ENCODE measurements at regions not wholly inside any gene's neighbourhood (a gene's known extent, or its start where the extent isn't known, plus 50 kb on each side); places are given as distances from the start of the nearest gene placed in this dataset.

DNA sequence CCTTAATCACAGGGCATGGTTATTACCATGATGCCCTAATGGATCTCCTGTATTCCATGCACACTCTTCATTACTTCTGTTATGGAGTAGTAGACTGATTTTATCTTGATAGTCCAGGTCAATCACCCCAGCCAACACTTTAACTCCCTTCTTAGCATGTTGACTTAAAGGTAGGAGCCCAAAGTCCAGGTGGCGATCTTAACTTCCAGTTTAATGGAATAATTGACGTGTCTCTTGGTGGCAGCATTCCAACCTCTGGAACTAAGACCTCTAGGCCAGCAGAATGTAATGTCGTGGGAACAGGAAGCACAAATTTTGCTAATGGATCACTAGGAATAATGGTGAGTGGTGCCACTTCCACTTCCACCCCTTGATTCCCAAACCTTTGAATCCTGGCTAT is 687.2 kb upstream of the SGO1 start:
- H3K4me2 ChIP-seq (ENCODE audit: low read length), result no peak overlapping the region
- no peak overlapping the region for H4K8ac ChIP-seq (ENCODE audit: low read depth, low read length)
- DNase-seq, result no peak
- no peak overlapping the region for H4K91ac ChIP-seq (ENCODE audit: low read depth, low read length)
- H3K79me2 ChIP-seq (ENCODE audit: control insufficient read depth, insufficient read depth, low read length, poor library complexity), result no peaks in the 10 kb centered on the region
- no peak overlapping the region for H2BK120ac ChIP-seq (ENCODE audit: insufficient read depth, low read length, poor library complexity)
- no peaks in the 10 kb centered on the region for H3K9me3 ChIP-seq (ENCODE audit: insufficient read depth, low read depth, low read length)
- H4K12ac ChIP-seq (ENCODE audit: low read depth, low read length), result no peak overlapping the region
- H3K9ac ChIP-seq (ENCODE audit: low read length), result no peak overlapping the region
- H3K27ac ChIP-seq (ENCODE audit: low read depth, low read length), result no peak overlapping the region
- H3K27me3 ChIP-seq (ENCODE audit: insufficient read depth, low read length), result no peaks in the 10 kb centered on the region
- H2AFZ ChIP-seq (ENCODE audit: insufficient read depth, low read length, poor library complexity), result no peak overlapping the region
- H3K36me3 ChIP-seq (ENCODE audit: control insufficient read depth in 1 of 2, insufficient read depth in 2 of 2, low read length in 2 of 2), result no peaks in the 10 kb centered on the region
- H3K4ac ChIP-seq (ENCODE audit: low read depth, low read length), result no peak overlapping the region
- no peak overlapping the region for H3K14ac ChIP-seq (ENCODE audit: low read length)
- no peak overlapping the region for H3K23ac ChIP-seq (ENCODE audit: low read length)
- no peak overlapping the region for H2BK5ac ChIP-seq (ENCODE audit: low read depth, low read length, poor library complexity)
- H2BK12ac ChIP-seq (ENCODE audit: low read length), result no peak overlapping the region
- no CpG with 5 or more reads among the region's 3 CpGs for WGBS (ENCODE audit: extremely low coverage, insufficient coverage, insufficient read length)
- H3K79me1 ChIP-seq (ENCODE audit: low read length), result no peaks in the 10 kb centered on the region
- H3K18ac ChIP-seq (ENCODE audit: low read length), result no peak overlapping the region
- no peak overlapping the region for H3K4me3 ChIP-seq (ENCODE audit: low read depth, low read length)
- H3K4me1 ChIP-seq (ENCODE audit: control insufficient read depth in 1 of 2, insufficient read depth in 2 of 2, low read length in 2 of 2), result no peaks in the 10 kb centered on the region
- no peak overlapping the region for H2AK5ac ChIP-seq (ENCODE audit: low read length)

DNA sequence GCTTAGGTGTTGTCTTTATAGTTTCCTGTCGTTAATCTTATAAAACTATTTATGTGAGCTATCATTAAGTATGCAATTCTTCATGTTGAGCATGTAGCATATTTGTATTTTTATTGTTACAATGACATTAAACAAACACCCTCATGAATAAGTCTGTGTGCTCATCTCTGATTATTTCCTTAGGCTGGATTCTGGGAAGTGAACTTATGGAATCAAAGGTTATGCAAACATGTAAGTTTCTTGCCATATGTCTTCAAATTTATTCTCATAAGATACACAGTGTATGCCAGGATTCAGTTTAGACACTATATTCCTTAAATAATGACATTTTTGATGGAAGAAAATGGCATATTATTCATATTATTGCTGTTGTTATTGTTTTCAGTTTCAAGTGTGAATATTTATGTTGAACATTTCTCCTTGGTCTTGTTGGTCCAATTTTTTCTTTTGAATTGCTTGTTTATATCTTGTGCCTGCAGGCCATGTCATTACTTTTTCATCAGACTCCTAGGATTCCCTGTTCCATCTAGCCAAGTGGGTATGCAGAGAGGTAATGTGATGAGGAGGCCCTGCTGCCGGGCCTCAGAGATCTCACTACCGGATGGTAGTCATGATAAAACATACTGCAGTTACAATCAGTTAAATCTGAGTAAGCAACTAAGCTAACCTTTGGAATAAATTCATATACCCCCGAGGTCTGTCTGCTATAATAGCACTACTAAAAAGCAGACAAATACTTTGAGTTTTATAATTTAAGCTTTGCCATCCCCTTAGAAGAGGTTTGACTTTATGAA is 684.3 kb upstream of the SGO1 start:
- DNase-seq, result no peak
- no peak overlapping the region for H3K4me2 ChIP-seq (ENCODE audit: low read length)
- no peak overlapping the region for H2BK120ac ChIP-seq (ENCODE audit: insufficient read depth, low read length, poor library complexity)
- no peaks in the 10 kb centered on the region for H3K79me1 ChIP-seq (ENCODE audit: low read length)
- H3K9me3 ChIP-seq (ENCODE audit: insufficient read depth, low read depth, low read length), result no peaks in the 10 kb centered on the region
- H2AFZ ChIP-seq (ENCODE audit: insufficient read depth, low read length, poor library complexity), result no peak overlapping the region
- H3K27me3 ChIP-seq (ENCODE audit: insufficient read depth, low read length), result no peaks in the 10 kb centered on the region
- WGBS (ENCODE audit: extremely low coverage, insufficient coverage, insufficient read length), result no CpG with 5 or more reads among the region's 4 CpGs
- H4K91ac ChIP-seq (ENCODE audit: low read depth, low read length), result no peak overlapping the region
- H3K18ac ChIP-seq (ENCODE audit: low read length), result no peak overlapping the region
- H4K8ac ChIP-seq (ENCODE audit: low read depth, low read length), result no peak overlapping the region
- no peaks in the 10 kb centered on the region for H3K4me1 ChIP-seq (ENCODE audit: control insufficient read depth in 1 of 2, insufficient read depth in 2 of 2, low read length in 2 of 2)
- no peak overlapping the region for H3K14ac ChIP-seq (ENCODE audit: low read length)
- no peak overlapping the region for H2BK12ac ChIP-seq (ENCODE audit: low read length)
- H3K23ac ChIP-seq (ENCODE audit: low read length), result no peak overlapping the region
- H2BK5ac ChIP-seq (ENCODE audit: low read depth, low read length, poor library complexity), result no peak overlapping the region
- H3K36me3 ChIP-seq (ENCODE audit: control insufficient read depth in 1 of 2, insufficient read depth in 2 of 2, low read length in 2 of 2), result no peaks in the 10 kb centered on the region
- no peak overlapping the region for H3K27ac ChIP-seq (ENCODE audit: low read depth, low read length)
- H3K79me2 ChIP-seq (ENCODE audit: control insufficient read depth, insufficient read depth, low read length, poor library complexity), result no peaks in the 10 kb centered on the region
- H4K12ac ChIP-seq (ENCODE audit: low read depth, low read length), result no peak overlapping the region
- H3K4ac ChIP-seq (ENCODE audit: low read depth, low read length), result no peak overlapping the region
- H2AK5ac ChIP-seq (ENCODE audit: low read length), result no peak overlapping the region
- no peak overlapping the region for H3K4me3 ChIP-seq (ENCODE audit: low read depth, low read length)
- H3K9ac ChIP-seq (ENCODE audit: low read length), result no peak overlapping the region

DNA sequence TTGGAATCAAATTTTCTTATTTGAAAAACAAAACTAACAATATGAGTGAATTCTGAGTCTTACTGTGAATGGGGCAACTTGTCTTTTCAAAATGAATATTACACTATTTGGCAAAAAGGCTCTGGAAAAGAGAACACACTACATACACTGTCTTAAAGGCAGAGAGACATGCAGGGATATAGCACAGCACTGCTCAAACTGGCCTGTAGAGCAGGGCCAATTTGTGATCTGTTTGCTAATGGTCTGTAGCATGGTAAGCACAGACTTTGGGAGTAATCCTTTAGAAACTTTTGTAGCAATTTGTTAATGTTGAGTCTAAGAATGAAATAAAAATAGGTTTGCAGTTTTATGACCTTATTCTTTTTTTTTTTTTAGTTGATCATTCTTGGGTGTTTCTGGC is 679.8 kb upstream of the SGO1 start:
- H3K79me2 ChIP-seq (ENCODE audit: control insufficient read depth, insufficient read depth, low read length, poor library complexity), result no peaks in the 10 kb centered on the region
- H3K23ac ChIP-seq (ENCODE audit: low read length), result no peak overlapping the region
- H3K36me3 ChIP-seq (ENCODE audit: control insufficient read depth in 1 of 2, insufficient read depth in 2 of 2, low read length in 2 of 2), result peaks cover 0 to 1% of the 10 kb centered on the region in 2 experiments
- no peak overlapping the region for H4K8ac ChIP-seq (ENCODE audit: low read depth, low read length)
- no peak overlapping the region for H3K14ac ChIP-seq (ENCODE audit: low read length)
- no peak for DNase-seq
- no peak overlapping the region for H3K9ac ChIP-seq (ENCODE audit: low read length)
- H4K12ac ChIP-seq (ENCODE audit: low read depth, low read length), result no peak overlapping the region
- peaks cover 5% of the 10 kb centered on the region for H3K9me3 ChIP-seq (ENCODE audit: insufficient read depth, low read depth, low read length)
- no peak overlapping the region for H3K18ac ChIP-seq (ENCODE audit: low read length)
- H3K4me2 ChIP-seq (ENCODE audit: low read length), result no peak overlapping the region
- H3K4me1 ChIP-seq (ENCODE audit: control insufficient read depth in 1 of 2, insufficient read depth in 2 of 2, low read length in 2 of 2), result no peaks in the 10 kb centered on the region
- no peak overlapping the region for H3K4ac ChIP-seq (ENCODE audit: low read depth, low read length)
- H4K91ac ChIP-seq (ENCODE audit: low read depth, low read length), result no peak overlapping the region
- H3K79me1 ChIP-seq (ENCODE audit: low read length), result no peaks in the 10 kb centered on the region
- no peak overlapping the region for H3K4me3 ChIP-seq (ENCODE audit: low read depth, low read length)
- no peak overlapping the region for H2AFZ ChIP-seq (ENCODE audit: insufficient read depth, low read length, poor library complexity)
- no peak overlapping the region for H2BK5ac ChIP-seq (ENCODE audit: low read depth, low read length, poor library complexity)
- no peak overlapping the region for H2AK5ac ChIP-seq (ENCODE audit: low read length)
- H3K27me3 ChIP-seq (ENCODE audit: insufficient read depth, low read length), result no peaks in the 10 kb centered on the region
- no peak overlapping the region for H3K27ac ChIP-seq (ENCODE audit: low read depth, low read length)
- no peak overlapping the region for H2BK12ac ChIP-seq (ENCODE audit: low read length)
- no peak overlapping the region for H2BK120ac ChIP-seq (ENCODE audit: insufficient read depth, low read length, poor library complexity)

DNA sequence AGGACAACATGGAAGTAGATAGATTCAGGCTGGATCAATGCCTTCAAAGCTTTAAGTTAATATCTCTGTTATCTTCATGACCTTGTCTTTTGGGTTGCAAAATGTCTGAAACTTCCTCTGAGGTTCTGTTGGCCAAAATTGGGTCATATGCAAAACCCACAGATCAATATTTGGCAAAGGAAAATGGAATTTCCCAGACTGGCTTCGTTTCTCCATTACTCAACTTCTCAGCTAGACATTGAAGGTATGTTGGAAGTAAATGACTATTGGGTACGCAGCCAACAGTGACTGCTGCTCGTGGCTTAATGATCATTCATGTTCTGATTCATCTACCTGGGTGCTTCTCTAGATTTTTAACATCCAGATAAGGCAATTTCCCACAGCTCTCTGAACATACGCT is 675.4 kb upstream of the SGO1 start:
- peaks cover 0 to 1% of the 10 kb centered on the region in 2 experiments for H3K36me3 ChIP-seq (ENCODE audit: control insufficient read depth in 1 of 2, insufficient read depth in 2 of 2, low read length in 2 of 2)
- DNase-seq, result no peak
- H2BK12ac ChIP-seq (ENCODE audit: low read length), result no peak overlapping the region
- no peak overlapping the region for H2BK120ac ChIP-seq (ENCODE audit: insufficient read depth, low read length, poor library complexity)
- no peaks in the 10 kb centered on the region for H3K4me1 ChIP-seq (ENCODE audit: control insufficient read depth in 1 of 2, insufficient read depth in 2 of 2, low read length in 2 of 2)
- no CpG with 5 or more reads among the region's 4 CpGs for WGBS (ENCODE audit: extremely low coverage, insufficient coverage, insufficient read length)
- H3K23ac ChIP-seq (ENCODE audit: low read length), result no peak overlapping the region
- H2AK5ac ChIP-seq (ENCODE audit: low read length), result no peak overlapping the region
- no peak overlapping the region for H3K4me2 ChIP-seq (ENCODE audit: low read length)
- H3K4ac ChIP-seq (ENCODE audit: low read depth, low read length), result no peak overlapping the region
- peaks cover 5% of the 10 kb centered on the region for H3K9me3 ChIP-seq (ENCODE audit: insufficient read depth, low read depth, low read length)
- no peak overlapping the region for H3K27ac ChIP-seq (ENCODE audit: low read depth, low read length)
- no peak overlapping the region for H4K91ac ChIP-seq (ENCODE audit: low read depth, low read length)
- no peaks in the 10 kb centered on the region for H3K79me2 ChIP-seq (ENCODE audit: control insufficient read depth, insufficient read depth, low read length, poor library complexity)
- no peaks in the 10 kb centered on the region for H3K79me1 ChIP-seq (ENCODE audit: low read length)
- H4K8ac ChIP-seq (ENCODE audit: low read depth, low read length), result no peak overlapping the region
- no peak overlapping the region for H3K18ac ChIP-seq (ENCODE audit: low read length)
- no peak overlapping the region for H3K14ac ChIP-seq (ENCODE audit: low read length)
- H4K12ac ChIP-seq (ENCODE audit: low read depth, low read length), result no peak overlapping the region
- no peak overlapping the region for H3K9ac ChIP-seq (ENCODE audit: low read length)
- no peak overlapping the region for H2BK5ac ChIP-seq (ENCODE audit: low read depth, low read length, poor library complexity)
- no peak overlapping the region for H2AFZ ChIP-seq (ENCODE audit: insufficient read depth, low read length, poor library complexity)
- H3K27me3 ChIP-seq (ENCODE audit: insufficient read depth, low read length), result no peaks in the 10 kb centered on the region
- no peak overlapping the region for H3K4me3 ChIP-seq (ENCODE audit: low read depth, low read length)

Measured in trophoblast cell (in vitro differentiated cells and primary cell).